HPDE6-E6E7 (cell line): ENCODE measurements at regions not wholly inside any gene's neighbourhood (a gene's known extent, or its start where the extent isn't known, plus 50 kb on each side); places are given as distances from the start of the nearest gene placed in this dataset.
A peak's percentile ranks its signal among the peaks of the same experiment; 100 is the strongest.
"Not testable (repeated sequence)": the region's sequence is repeated elsewhere in the genome, so short reads cannot be mapped to it uniquely, and the experiment has no call there.

ENCODE experiments used
- DNase-seq: peaks from one replicate; pipeline ENCODE4 v3.0.0; 2011; ENCODE audit warnings: missing footprints; ENCODE audit errors: extremely low spot score

DNA sequence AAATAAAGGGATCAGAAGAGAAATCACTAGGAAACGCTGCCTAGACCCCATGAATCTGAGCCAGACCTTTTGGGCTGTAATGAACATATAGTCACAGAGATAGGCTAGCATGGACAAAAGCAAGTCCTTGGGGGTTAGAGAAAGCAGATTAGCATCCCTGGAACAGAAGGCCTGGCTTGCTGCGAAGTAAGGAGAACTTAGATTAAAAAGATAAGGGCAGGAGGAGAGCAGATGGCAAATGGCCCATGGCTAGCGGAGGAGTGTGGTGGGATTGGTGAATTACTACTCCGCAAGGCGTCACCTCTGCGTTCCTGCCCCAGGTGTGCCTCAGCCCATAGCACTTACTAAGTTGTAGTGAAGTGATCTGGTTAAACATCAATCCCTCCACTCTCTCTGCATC is 92.3 kb upstream of the ZNF438 start:
- DNase-seq = no peak

DNA sequence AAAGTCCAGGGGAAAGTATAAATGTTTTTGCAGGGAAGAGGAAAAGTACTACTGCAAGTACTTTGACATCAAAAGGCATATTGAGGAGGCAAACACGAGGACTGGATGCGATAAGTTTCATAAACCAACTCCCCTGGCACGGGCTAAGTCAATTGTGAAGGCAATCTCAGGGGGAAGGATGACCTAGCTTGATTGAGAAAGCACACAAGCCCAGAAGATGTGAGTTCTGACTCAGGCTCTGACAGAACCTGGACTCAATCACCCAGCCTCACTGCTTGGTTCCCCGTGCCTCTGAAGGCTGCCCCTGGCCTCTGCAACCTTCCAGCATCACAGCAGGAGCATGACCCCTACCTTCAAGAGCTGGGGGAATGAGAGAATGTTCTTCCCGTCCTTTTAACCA is 93.2 kb upstream of the ZNF438 start:
- no peak for DNase-seq

DNA sequence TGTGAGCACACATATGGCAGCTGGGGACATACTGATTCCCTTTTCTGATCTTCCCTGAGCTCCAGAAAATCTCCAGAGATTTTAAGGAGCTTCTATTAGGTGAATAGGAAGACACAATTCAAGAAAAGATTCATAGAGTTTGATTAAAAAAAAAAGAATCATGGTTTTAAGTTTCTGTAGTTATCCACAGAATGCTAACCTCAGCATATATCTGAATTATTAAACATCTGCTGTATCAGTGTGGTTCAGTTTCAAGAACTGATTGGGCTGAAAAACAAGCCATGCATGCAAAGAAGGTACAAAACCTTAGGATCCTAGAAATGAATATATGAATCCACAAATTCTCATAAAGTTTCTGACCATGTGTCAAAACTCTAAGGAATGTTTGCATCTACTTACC is 94.1 kb upstream of the ZNF438 start:
- no peak for DNase-seq

DNA sequence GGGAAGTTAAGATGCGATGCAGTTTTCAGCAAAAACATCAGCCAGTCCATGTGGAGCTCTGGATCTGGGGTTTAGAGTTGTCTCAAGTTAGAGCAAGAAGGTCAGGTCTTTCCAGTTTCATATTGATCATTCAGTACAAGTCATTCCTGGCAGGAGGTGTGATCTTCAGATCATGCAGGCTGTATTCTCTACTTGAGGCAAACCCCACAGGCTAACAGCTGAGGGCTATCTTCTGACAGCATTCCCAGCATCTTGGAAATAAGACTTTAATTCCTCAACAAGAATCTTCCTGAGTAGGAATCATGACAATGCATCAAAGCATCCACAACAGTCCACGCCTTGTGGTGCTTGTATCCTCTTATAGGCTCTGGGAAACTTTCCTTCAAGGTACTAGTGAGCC is 94.9 kb upstream of the ZNF438 start:
- DNase-seq = no peak

DNA sequence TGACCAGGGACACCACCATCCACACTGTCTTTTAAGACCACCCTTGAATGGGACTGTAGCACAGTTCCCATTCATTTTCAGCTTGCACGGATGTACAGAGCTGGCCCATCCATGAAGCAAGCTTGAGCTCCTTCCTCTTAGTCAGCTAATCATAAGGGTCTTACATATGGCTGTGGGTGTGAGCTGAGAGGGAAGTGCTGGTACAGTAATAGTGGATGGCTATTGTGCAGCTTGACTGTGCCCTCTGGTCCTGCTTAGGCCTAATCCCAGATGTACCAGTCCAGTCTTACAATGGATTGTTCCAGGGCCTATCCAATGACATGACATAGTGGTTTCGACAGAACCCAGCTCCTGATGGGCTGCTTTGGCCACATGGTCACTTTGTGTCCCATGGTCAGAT is 96.9 kb upstream of the ZNF438 start:
- no peak for DNase-seq

DNA sequence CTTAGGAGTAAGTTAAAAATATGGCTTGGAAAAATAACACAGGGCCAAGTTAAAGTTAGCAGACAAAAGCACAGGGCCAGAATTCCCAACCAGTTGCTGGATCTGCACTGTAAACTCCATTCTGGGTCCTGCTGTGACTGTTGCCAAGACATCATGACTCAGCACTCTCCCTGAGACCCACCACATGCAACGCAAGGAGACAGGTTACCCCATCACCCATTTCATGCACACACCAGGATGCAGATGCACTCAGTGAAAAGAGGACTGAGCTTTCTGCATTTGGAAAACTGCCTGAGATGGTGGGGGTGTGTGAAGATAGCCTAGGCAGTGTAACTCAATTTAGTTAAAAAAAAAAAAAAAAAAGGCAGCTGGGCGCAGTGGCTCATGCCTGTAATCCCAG is 97.6 kb upstream of the ZNF438 start:
- no peak for DNase-seq

DNA sequence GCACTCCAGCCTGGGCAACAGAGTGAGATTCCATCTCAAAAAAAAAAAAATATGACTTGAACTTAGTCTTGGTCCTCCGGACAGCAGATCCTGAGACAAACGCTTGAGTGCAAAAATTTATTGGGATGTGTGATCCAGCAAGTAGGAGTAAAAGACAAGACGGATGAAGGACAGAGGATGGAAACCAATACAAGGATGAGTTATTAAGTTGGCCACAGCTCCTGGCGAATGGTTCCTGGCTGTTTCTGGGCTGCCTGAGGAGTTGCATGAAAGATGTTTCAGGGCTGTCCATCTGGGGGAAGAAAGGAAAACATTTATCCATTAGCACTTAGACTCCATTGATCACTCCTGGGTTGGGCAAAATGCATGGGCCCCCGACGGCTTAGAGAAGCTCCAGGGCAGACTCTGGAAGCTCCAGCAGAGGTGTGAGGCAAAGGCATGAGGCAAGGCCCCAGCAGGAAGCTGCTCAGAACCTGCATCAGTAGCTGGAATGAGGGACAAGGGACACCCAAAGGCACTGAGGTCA is 98.3 kb upstream of the ZNF438 start:
- DNase-seq = no peak

DNA sequence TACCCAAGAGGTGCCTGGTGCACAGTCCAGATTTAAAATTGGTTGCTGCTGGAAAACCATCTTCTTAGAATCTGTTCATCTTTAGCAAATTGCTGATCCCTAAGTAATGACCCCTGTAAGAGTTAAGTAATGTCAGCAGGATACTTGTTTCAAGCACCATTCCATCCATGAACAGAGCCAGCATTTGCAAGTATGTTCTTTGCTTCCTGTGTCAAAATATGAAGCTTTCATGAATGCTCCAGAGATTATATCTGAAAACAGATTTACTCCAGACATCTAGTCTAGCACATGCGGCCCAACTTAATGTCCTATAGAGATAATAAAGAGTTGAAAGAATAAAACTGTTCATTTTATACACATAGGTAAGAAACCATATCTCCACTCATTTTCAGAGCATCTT is 98.7 kb upstream of the ZNF438 start:
- no peak for DNase-seq

DNA sequence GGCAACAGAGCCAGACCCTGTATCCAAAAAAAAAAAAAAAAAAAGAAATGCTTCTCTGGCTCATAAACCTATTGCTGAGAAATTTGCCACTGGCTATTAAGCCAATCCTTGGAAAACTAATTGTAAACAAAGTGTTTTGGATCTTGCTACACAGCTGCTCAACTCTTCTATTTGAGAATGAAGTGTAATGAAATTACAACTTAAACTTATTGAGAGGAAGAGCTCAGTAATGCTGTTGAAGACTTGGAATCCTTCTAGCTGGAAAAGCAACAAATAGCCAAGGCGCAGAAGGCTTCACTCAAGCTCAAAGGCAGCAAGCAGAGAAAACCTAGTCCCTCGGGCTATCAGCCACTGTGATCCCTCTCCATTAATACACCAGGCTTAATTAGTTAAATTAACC is 99.6 kb upstream of the ZNF438 start:
- DNase-seq = no peak

DNA sequence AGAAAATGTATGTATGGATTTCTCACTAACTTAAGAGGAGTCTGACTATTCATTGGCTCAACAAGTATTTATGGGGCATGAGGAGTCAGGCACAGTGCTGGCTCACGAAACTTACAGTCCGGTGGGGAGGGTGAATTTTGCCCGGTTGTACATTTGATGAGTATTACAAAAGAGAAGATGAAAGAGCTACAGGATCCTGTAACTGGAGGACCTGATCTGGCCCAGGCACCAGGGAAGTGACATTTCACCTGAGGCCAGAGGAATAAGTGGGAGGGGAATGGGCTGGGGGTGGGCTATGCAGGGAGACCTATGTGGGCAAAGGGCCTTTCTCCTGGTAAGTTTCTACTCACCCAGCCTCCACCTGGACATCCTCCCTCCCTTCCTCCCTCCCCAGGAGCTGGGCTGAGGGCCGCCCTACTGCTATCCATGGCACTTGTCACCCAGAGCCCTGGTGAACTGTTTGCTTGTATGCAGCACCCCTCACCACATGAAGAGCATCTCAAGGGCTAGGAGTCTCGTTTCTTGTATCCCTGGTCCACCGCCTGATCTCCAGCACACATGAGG is 101.1 kb upstream of the ZNF438 start:
- no peak for DNase-seq

DNA sequence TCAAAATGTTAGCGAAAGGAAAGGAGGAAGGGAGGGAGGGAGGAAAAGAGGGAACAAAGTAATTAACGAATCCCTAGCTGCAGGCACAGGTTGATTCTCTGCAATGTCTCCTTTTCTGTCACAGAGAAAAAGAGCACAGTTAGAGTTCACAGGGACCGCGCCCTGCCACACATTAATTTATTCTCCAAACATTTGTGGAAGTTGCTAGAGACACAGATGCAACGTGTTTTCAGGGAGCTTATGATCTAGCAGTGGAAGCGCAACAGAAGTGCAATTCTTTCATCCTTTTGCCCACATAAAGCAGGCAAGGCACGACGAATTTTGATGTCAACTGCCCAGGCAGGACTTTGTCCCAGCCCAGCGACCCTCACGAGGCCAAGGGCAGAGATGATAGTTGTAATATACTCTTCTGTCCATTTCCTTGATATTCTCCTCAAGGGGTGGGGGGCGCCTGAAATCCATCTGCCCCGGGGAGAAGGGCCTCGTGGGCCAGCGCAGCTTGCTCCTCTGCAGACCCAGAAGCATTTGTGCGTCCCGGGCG is 101.7 kb upstream of the ZNF438 start:
- DNase-seq = no peak

DNA sequence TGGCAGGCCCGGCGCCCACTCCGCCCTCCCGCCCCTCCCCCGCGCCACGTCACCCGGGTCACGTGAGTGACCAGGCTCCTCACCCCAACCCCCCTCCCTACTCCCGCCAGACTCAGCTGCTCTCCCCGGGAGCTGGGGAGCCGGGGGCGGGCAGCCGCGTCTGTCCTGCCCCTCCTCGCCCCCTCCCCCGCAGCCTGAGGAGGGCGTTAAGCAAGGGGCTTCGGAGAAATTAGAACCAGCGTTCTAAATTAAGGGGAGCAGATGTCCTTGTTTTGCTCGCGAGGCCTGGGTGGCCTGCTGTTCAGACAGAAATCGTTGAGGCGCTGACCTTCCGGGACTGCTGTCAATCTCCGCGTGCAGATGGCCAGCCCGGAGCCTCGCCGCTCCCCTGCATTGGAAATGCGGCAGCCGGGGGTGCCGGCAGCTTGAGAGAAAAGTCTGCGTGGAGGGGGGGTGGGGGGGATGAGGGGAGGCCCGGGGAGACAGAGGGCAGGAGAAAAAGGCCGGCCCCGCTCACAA is 102.2 kb upstream of the ZNF438 start:
- DNase-seq = peak; percentile 36

DNA sequence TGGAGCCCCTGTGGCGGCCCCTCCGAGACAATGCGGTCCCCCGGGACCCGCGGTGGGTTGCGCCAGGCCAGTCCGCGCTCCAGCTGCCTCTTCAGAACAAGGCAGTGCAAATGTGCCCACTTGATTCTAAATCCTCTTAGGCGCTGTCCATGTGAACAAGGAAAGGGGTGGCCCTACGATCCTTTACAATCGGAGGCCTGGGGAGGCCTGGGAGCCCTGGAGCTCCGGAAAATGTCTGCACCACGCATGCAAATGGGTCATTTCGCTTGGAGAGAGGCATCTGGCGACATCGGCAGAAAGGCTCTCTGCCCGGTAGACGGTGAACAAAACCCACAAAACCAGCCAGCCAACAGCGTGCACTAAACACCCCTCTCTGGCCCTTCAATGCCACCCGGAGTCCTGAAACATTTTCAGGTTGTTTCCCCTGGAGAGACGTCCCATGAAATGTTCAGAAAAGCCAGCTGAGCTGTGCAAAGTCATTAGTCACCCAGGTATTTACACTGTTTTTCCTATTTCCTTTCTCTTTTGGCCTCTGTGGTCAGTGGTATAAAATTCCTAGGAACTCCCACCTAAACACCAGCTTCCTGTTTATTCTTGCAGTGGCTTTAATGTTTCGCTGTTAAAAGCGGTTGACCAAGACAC is 102.8 kb upstream of the ZNF438 start:
- peak; percentile 6 for DNase-seq

DNA sequence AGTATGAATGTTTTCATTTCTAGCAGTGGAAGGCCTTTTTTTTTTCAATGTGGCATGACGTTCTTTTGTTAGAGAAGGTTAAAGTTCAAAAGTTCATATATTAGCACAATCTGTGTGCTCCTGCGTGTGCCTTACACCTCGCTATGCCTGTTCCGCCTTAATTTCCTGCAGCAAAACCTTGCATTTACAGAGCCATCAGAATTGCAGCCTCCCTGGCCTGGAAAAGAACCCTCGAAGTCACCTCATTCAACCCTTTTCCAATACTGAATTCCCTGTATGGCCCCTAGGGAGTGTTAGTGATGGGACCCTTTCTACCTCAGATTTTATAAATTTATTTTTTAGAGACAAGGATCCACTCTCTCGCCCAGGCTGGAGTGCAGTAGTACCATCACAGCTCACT is 103.5 kb upstream of the ZNF438 start:
- no peak for DNase-seq

DNA sequence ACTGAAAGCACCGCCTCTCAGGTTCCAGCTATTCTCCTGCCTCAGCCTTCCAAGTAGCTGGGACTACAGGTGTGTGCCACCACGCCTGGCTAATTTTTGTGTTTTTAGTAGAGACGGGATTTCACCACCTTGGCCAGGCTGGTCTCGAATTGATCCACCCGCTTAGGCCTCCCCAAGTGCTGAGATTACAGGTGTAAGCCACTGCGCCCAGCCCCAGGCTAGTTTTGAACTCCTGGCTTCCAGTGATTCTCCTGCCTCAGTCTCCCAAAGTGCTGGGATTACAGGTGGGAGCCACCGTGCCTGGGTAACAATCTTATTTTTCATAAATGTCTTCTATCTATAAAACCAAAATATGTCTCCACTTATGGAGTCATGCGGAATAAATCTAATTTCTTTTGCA is 104.1 kb upstream of the ZNF438 start:
- not testable (repeated sequence) for DNase-seq

DNA sequence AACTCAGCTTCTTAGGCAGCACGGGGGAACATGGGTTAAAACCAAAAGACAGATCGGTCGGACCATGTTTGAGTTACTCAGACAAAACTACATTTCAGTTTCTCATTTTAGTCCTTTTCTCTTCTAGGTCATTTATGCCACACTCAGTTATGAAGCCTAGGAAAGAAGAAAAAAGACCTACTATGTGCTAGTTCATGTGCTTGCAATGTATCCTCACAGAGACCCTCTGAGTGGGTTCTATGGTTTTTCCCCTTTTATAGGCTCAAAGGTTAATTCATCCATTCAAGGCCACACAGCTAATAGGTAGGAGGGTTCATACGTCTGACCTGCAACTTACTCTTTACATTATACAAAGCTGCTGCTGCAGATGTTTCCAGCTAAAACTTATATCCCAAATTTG is 104.7 kb upstream of the ZNF438 start:
- DNase-seq = no peak

DNA sequence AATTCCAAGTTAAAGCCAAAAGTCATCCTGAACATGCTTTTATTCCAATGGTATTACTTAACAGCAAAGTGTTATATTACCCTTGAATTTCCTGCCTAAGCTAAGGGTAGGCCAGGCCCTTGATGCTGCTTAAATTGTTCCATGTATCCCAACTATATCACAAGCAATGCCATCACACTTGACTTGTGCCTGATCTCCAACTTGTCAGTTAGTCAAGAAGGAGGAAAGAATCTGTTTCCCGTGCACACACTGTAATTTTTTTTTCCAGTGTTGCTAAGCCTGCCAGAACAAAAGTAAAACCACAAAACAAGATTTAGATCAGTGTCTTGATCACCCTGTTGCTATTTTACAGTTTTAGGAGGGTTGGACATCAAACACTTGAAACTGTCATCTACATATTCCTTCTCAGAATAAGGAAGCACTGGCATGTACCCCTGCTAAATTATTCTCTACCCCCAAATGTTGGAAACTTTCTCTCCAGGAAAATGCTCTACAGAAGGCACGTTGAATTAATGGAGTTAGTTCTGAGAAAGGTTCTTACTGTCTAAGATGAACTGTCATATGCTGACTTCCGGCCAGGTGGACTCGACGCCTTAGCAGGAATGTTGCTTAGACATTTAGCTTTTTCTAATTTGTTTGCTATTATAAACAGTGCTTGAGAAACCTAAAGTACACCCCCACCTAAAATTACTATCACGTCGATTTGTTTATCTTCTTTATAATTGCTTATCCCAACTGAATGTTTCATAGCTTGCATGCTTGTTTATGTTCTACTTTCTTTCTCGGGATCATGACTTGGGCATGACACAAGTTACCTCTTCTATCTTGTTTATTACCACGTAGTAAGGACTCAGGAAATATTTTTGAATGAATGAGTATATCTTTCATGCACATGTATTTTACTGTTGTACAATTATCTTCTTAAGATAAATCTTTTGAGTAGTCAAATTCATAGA is 105.5 kb upstream of the ZNF438 start:
- DNase-seq = no peak

DNA sequence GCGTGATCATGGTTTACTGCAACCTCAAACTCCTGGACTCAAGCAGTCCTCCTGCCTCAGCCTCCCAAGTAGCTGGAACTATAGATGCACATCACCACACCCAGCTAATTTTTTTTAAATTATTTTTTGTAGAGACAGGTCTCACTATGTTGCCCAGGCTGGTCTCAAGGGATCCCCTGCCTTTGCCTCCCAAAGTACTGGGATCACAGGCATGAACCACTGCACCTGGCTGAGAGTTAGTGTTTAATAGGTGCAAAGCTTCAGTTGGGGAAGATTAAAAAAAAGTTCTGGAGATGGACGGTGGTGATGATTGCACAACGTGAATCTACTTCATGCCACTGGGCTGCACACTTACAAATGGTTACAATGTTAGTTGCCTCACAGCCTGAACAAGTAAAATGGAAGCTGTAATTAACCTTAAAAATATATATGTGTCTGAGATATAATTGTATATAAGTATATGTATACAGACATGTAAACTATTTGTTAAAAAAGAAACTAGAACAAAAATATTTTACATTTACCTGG is 106.4 kb upstream of the ZNF438 start:
- DNase-seq = no peak

DNA sequence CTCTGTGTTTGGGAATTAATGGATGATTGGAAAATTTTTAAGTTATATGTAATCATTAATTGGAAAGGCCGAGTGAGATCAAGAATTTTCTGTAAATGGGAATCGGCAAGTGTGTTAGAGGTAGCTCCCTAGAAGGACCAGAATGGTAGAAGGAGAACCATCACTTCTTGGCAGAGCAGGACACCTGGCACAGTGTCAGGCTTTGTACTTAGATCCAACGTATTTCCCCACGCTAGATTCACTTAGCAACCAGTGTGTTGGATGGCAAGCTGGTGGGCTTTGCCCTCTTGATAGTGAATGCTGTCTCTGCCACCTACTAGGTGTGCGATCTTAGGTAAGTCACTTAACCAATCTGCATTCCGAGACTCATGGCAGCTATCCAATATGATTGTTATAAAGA is 107.8 kb upstream of the ZNF438 start:
- no peak for DNase-seq

DNA sequence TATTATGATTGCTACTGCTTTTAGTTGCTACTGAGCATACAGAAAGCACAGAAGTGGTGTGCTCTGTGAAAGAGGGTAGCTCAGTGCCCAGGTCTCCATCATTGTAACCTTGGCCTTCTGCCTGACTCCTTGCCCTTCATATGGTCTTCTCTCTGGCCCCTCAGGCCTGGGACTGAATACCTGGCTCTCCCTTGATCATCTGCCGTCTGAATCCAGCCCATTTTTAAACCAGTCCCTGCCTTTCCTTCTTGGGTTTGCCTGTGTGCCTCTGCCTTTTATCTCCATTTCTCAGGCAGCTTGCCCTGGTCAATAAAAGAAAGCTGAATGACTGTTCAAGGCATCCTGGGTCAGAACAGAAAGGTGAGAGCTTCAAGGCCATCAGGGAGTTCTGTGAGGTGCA is 109.1 kb upstream of the ZNF438 start:
- DNase-seq = no peak

DNA sequence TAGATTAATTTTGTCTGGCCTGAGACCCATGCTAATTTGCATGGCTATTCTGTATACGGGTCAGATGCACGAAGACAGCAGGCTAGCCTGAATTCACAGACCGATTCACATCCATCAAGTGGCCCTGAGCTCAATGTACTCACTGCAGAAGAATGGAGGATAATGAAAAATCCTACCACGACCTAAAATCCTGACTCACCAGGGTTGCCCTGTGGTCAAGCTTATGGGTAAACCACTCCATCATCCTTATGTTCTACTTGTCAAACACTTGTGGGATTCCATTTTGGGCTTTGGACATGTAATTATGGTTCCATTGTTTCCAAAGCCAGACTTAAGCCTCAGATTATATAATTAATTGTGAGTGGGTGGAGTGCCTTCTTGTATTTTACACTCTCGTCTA is 110.4 kb upstream of the ZNF438 start:
- DNase-seq = no peak

DNA sequence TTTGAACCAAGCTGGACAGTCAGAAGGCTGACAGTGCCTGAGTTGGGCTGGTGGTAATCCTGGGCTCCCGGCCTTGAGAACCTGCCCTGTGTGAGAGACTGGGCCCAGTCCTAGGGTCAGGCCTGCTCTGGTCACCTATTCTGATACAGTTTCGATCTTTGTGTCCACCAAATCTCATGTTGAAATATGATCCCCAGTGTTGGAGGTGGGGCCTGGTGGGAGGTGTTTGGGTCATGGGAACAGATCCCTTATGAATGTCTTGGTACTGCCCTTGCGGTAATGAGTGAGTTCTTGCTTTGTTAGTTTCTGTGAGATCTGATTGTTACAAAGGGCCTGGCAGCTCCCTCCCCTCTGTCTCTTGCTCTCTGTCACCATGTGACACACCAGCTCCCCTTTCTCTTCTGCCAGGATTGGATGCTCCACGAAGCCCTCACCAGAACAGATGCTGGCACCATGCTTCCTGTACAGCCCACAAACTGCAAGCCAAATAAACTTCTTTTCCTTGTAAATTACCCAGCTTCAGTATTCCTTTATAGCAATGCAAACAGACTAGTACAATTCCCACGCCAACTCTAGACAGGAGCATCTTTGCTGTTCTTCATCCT is 111.8 kb upstream of the ZNF438 start:
- no peak for DNase-seq
